Activated T-cell treated with anti-CD3 and anti-CD28 coated beads, Interleukin-2, amount 50 U/mL, for 4 hours (primary cell): ENCODE measurements at regions not wholly inside any gene's neighbourhood (a gene's known extent, or its start where the extent isn't known, plus 50 kb on each side); places are given as distances from the start of the nearest gene placed in this dataset.

Experiments
- ATAC-seq, 2 donors: fragments of 200-7000 bp; cut with Tn5 transposase; one replicate each; pipeline ENCODE4 v1.10.0; 2021
- DNase-seq: peaks from one replicate; pipeline ENCODE4 v3.0.0-alpha.2; 2020
- H3K27me3 Mint-ChIP-seq: one replicate; pipeline ENCODE4 v1.8.0; 2021; ENCODE audit warnings: low read depth, mixed read lengths
- H3K36me3 Mint-ChIP-seq: one replicate; pipeline ENCODE4 v1.8.0; 2022; ENCODE audit warnings: mixed read lengths; ENCODE audit not compliant: insufficient read depth
- H3K4me1 Mint-ChIP-seq: one replicate; pipeline ENCODE4 v1.8.0; 2021; ENCODE audit warnings: low read depth, mixed read lengths
- H3K4me3 Mint-ChIP-seq: one replicate; pipeline ENCODE4 v1.8.0; 2021; ENCODE audit warnings: mild to moderate bottlenecking, moderate library complexity, mixed read lengths
- H3K9me3 Mint-ChIP-seq: one replicate; pipeline ENCODE4 v1.8.0; 2021; ENCODE audit warnings: mixed read lengths

DNA sequence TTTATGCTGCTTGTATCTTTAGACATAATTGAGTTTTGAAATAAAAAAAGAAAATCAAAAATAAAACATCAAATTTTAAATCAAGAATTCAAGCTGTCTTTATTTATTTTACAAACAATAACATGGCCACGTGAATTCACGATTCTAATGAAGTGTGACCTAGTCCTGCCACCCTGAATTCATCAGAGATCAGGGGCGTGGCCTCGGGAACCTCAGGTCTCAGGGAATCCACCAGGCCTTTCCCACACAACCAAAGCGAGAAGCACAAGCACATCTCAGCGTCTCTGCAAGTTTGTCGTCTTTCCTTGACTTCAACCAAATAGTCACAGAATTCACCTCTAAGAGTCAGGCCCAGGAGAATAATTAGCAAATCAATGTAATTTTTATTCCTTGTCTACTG, 107.9 kb downstream of the DACT2 start:
- Mint-ChIP-seq H3K9me3 (no peaks in the 10 kb centered on the region), H3K4me3 (no peak overlapping the region), H3K36me3 (no peaks in the 10 kb centered on the region), H3K4me1 (no peaks in the 10 kb centered on the region), H3K27me3 (no peaks in the 10 kb centered on the region)
- ATAC-seq (no peak), DNase-seq (no peak)

DNA sequence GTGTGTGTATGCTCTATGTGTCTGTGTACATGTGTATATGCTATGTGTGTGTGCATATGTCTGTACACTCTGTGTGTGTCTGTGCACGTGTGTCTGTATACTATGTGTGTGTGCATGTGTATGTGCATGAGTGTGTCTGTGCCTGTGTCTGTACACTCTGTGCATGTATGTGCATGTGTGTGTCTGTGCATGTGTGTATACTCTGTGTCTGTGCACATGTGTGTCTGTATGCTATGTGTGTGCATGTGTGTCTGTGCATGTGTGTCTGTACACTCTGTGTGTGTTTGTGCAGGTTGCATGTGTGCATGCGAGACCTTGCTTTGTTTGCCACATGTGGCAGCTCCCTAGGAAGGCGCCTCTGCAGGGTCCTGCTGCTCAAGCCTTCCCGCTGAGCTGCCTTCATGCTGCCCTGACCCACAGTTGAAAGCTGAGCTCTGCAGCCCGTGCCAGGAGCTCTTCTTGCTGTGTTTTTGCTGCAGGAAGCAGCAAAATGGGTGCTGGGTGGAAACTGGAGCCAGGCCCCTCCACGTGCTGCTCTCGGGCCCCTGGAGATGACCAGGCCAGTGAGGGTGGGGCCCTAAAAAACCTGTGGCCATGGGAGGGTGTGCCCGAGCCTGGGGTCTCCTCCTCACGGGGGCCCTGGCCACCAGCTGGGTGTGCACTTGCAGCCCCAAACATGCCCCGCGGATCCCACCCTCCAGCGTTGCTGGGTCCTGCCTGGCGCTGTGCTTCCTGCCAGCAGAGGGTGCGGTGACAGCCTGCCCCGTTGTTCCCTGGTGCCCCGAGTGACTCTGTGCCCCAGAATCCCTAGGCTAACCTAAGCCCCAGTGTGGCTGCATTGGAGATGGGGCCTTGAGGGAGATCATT, 109.1 kb downstream of the DACT2 start:
- ATAC-seq = peak in 1 of 2 donors; percentile 31
- DNase-seq = no peak
- no peaks in the 10 kb centered on the region for H3K27me3 Mint-ChIP-seq
- no peaks in the 10 kb centered on the region for H3K36me3 Mint-ChIP-seq
- H3K4me1 Mint-ChIP-seq = no peaks in the 10 kb centered on the region
- H3K9me3 Mint-ChIP-seq = no peaks in the 10 kb centered on the region
- H3K4me3 Mint-ChIP-seq = no peak overlapping the region

DNA sequence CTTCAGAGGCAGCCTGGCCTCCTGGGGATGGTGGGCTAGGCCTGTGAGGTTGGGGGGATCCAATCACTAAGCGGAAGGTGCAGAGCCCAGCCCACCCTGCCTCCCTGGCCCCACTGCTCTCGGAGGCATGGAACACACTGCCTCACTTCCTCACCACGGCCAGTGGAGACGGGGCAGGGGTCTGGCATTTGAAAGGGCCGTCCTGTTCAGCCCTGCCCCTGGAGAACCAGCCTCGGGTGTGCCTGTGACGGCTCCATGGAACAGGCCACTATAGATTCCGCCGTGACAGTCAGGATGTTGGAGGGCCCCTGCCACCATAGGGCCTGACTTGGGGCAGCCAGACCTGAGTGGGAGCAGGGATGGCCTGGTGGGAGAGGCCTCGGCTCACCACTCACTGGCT, 110.2 kb downstream of the DACT2 start:
- DNase-seq = no peak
- no peak for ATAC-seq
- no peak overlapping the region for H3K4me3 Mint-ChIP-seq
- H3K4me1 Mint-ChIP-seq = no peaks in the 10 kb centered on the region
- H3K36me3 Mint-ChIP-seq = no peaks in the 10 kb centered on the region
- H3K27me3 Mint-ChIP-seq = no peaks in the 10 kb centered on the region
- H3K9me3 Mint-ChIP-seq = no peaks in the 10 kb centered on the region

DNA sequence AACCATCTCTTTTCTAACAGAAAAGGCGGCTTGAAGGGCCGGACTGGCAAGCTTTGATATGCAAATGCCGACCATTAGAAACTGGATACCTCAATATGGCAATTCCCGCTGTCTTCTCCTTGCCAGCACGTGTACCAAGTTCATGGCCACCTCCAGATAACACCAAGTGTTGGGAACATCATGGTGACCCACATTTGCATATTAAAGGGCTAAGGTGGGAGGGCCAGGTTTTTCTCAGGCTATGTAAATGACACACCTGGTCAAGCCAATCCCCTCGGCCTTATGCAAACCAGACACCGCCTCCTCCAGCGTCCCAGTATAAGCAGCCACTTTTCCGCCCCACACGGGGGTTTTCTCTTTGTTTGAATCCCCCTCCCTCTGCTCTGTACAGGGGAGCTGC, 110.7 kb downstream of the DACT2 start:
- DNase-seq = no peak
- Mint-ChIP-seq H3K9me3 (peaks cover 3% of the 10 kb centered on the region), H3K36me3 (no peaks in the 10 kb centered on the region), H3K4me3 (no peak overlapping the region), H3K27me3 (no peaks in the 10 kb centered on the region), H3K4me1 (no peaks in the 10 kb centered on the region)
- ATAC-seq = no peak

DNA sequence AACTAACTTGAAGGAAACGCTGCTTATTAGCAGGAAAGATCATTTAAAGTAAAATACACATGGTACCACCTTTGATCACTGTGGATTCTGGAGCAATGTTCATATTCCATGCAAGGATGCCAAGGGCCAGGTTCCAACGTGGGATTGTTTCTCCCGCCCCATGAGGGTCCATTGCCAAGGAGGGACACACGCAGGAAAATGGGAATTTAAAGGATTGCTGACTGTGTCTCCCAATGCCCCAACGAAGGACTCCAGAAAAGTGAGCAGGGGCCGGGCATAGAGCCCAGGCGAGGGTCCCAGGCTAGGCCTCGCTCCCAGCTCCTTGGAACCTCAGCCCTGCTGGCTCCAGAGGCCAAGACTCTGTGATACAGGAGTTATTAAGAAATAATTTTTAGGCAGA, 111.2 kb downstream of the DACT2 start:
- H3K27me3 Mint-ChIP-seq = no peaks in the 10 kb centered on the region
- H3K36me3 Mint-ChIP-seq = no peaks in the 10 kb centered on the region
- ATAC-seq = no peak
- DNase-seq = no peak
- H3K9me3 Mint-ChIP-seq = peaks cover 4% of the 10 kb centered on the region
- no peak overlapping the region for H3K4me3 Mint-ChIP-seq
- H3K4me1 Mint-ChIP-seq = no peaks in the 10 kb centered on the region

DNA sequence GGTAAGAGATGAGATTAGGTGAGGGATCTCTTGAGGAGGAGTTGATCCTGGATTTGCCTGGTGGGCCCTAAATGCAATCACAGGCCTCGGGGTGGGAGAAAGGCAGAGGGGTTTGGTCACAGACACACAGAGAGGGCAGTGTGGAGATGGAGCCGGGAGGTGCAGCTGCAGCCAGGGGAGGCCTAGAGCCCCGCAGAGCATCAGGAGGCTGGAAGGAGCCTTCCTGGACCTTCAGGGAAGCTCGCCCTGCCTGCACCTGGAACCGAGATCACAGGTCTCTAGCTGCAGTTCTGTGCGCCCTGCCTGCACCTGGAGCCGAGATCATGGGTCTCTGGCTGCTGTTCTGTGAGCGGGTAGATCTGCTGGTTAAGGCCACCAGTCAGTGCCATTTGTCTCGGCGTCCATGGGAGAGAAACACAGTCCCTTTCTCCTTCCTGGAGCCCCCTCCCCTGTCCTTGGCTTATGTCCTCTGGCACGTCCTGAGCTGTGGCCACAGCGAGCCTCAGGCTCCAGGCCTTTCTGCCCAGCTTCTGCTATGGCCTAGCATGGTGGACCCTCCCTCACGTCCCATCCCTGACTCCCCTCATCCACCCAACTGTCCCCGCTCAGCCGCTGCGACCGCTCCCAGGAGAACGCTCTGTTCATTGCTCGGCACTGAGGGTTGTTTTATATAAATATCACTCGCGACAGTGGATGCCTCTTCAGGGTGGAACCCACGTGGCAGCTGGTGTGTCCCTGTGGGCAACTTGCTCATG, 112.0 kb downstream of the DACT2 start:
- Mint-ChIP-seq H3K9me3 (peaks cover 4% of the 10 kb centered on the region), H3K27me3 (no peaks in the 10 kb centered on the region), H3K4me1 (no peaks in the 10 kb centered on the region), H3K36me3 (no peaks in the 10 kb centered on the region), H3K4me3 (no peak overlapping the region)
- ATAC-seq (peak in 1 of 2 donors; percentile 18), DNase-seq (no peak)

DNA sequence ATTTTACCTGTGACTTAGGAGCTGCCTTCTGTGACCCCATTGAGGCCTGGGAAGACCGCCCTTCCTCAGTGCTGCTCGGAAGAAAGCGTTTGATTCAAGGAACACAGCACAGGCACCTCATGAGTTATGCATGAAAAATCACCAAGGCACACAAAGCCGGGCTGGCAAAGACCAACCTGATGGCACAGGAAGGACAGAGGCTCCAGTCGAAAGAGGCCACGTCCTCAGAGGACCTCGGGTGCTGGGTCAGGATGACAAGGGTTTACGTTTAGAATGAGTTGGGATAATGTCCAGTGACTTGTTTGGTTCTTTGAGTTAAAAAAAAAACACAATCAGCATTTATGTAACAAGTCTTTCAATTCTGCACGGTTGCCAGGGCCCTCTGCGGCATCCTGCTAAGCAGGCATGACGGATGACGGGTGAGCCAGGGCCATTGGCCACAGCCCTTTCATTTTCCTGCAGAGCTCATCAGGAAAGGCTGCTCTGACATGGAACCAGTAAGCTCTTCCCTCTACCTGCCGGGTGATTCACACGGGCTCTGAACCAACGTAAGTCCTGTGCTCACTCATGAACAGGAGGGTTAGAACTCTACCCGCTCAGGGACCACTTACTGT, 112.8 kb downstream of the DACT2 start:
- no peak for ATAC-seq
- Mint-ChIP-seq H3K4me3 (no peak overlapping the region), H3K4me1 (no peaks in the 10 kb centered on the region), H3K9me3 (peaks cover 4% of the 10 kb centered on the region), H3K36me3 (no peaks in the 10 kb centered on the region), H3K27me3 (peaks cover 4% of the 10 kb centered on the region)
- DNase-seq = no peak

DNA sequence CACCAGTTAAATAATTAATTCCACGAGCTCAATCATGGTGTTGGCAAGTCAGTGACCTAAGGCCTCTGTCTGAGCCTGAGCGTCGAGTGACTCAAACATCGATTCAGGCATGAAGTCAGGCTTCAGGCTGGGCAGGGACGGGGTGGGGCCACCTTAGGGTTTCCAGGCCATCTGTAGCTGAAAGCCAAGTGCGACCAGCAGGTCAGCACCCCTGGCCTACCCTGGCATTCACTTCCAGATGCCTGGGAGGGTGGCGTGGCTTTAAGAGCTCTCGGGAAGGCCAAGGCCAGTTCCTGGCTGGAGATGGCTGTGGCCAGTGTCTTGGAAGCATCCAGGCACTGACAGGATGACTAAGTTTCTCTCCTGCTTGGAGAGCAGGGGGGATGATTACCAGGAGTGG, 113.4 kb downstream of the DACT2 start:
- H3K4me1 Mint-ChIP-seq = no peaks in the 10 kb centered on the region
- H3K4me3 Mint-ChIP-seq = no peak overlapping the region
- ATAC-seq (no peak), DNase-seq (no peak)
- peaks cover 4% of the 10 kb centered on the region for H3K9me3 Mint-ChIP-seq
- peaks cover 4% of the 10 kb centered on the region for H3K27me3 Mint-ChIP-seq
- no peaks in the 10 kb centered on the region for H3K36me3 Mint-ChIP-seq

DNA sequence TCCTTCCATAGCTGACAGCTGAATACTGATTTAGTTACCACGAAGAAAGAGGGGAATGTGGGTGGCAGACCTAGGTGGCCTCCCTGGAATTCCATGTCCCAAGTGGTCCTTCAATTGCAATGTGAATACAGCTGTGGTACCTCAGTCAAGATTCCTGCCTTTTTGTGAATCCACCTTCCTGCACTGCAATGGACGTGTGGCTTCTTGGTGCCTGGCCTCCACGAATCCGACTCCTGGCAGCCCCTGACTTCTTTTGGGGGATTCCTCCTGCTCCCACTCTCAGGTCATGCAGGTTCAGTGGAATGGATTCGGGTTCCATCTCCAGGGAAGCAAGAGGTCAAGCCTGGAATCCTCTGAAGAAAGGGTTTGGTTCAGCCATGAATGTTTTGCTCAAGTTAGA, 117.8 kb downstream of the DACT2 start:
- Mint-ChIP-seq H3K9me3 (peaks cover 4% of the 10 kb centered on the region), H3K4me3 (no peak overlapping the region), H3K36me3 (no peaks in the 10 kb centered on the region), H3K27me3 (peaks cover 10% of the 10 kb centered on the region), H3K4me1 (no peaks in the 10 kb centered on the region)
- DNase-seq = no peak
- no peak for ATAC-seq

DNA sequence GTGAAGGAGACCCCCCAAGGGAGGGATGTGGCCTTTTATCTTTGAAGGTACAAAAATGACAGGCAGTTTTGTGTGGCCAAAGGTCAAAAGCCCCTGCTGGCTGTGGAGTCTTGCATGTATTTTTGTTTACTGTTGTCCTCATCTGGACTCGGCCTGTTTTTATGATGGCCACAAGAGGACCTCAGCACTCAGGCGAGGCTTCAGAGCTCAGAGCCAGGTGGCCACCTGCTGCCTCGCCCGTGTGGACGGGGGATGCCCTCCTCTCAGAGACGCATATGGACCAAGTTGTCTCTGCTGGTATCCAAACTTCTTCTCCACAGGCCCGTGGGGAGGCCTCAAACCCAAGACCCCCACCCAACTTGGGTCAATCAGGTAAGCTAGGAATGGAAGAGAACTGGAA, 118.2 kb downstream of the DACT2 start:
- H3K9me3 Mint-ChIP-seq = peaks cover 4% of the 10 kb centered on the region
- no peak overlapping the region for H3K4me3 Mint-ChIP-seq
- no peaks in the 10 kb centered on the region for H3K36me3 Mint-ChIP-seq
- DNase-seq (no peak), ATAC-seq (no peak)
- H3K4me1 Mint-ChIP-seq = no peaks in the 10 kb centered on the region
- H3K27me3 Mint-ChIP-seq = peaks cover 10% of the 10 kb centered on the region

DNA sequence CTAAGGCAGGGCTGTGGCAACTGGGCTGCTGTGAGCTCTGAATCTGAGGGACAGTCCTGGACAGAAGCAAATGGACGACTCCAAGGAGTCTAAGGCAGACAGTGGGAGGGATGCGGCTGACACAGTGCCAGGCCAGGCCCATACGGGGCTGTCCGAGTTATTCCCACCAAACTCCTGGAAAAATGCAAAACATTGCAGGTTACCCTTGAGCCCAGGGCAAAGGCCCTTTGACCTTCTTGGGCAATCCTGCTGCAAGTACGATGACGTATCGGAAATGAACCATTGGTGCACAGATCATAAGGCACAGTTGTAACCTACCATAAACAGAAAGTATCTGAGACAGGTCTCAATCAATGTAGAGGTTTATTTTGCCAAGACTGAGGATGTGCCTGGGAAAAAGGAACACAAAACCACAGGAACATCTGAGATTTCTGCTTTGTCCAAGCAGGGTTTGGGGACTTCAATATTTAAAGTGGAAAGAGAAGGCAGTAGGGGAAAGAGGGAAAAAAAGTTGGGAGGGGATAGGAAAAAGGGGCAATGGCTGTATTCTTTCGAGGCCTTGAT, 118.9 kb downstream of the DACT2 start:
- ATAC-seq (no peak), DNase-seq (no peak)
- H3K4me3 Mint-ChIP-seq = no peak overlapping the region
- H3K4me1 Mint-ChIP-seq = no peaks in the 10 kb centered on the region
- H3K9me3 Mint-ChIP-seq = peaks cover 4% of the 10 kb centered on the region
- H3K27me3 Mint-ChIP-seq = peaks cover 10% of the 10 kb centered on the region
- H3K36me3 Mint-ChIP-seq = no peaks in the 10 kb centered on the region

DNA sequence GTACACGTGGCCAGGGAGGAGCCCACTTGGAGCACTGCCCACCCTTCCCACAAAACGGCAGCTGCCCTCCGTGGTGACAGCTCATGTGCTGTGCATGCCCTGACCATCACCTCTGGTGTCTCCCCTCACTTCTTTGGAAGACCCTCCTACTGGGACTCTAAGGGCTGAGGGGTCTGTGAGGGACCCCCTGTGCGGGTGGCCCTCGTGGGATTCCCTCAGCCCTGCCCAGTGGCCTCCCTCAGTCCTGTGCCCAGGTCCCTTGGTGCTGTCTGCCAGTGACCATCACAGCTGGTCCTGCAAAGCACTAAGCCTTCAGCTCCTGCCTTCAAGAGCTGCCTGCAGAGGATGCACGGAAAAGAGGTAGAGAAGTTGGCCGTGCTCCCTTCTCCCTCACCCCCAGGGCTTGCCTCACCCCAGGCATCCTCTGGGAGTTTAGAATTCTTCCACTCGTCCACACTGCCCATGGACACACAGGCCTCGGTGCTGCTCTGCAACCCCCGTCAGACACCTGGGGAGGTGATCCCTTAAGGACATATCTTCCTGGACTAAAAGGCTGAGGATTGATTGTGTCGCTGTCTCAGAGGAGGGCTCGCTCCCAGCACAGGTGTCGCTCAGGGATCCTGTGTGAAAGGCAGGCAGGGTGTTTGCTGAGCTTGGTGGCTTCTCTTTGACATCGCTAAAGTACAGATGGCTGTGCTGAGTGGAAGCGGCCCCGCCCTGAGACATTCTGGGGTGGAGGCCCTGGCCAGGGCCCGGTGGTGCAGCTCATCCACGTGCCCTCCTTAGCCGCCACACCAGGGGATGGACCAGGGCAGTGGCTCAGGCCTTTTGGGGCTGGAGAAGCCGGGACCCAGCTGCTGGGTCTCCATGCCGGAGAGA, 119.5 kb upstream of the FRMD1 start:
- peaks cover 13% of the 10 kb centered on the region for H3K27me3 Mint-ChIP-seq
- no peaks in the 10 kb centered on the region for H3K4me1 Mint-ChIP-seq
- H3K4me3 Mint-ChIP-seq = no peak overlapping the region
- no peak for ATAC-seq
- H3K9me3 Mint-ChIP-seq = no peaks in the 10 kb centered on the region
- no peak for DNase-seq
- no peaks in the 10 kb centered on the region for H3K36me3 Mint-ChIP-seq

DNA sequence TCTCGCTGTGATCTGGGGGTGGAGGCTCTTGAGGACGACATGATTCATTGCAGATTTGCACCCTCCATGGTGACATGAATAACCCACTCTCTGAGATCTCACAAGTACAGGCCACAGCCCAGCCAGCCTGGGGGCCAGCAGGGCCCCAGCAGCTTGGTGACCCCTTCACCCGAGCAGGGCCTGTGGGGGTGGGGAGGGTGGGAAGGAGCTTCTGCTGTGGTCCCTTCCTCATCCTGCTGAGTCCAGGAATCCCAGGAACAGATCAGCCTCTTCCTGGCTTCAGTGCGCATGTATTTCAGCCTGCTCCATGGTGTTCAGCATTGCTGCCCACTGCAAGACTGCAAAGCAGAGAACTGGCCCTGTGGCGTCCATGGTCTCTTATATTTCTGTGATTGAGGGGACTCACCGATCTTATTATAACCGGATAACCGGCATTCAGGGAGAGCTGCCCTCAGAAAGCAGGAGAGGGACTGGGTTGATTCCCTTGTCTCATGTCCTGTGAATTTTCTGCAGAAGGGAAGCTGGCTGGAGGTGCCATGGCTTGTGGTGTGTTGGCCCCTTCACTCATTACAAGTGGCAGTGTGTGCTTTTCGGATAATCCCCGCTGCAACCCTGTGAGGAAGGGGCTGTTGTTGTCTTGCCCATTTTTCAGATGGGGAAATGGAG, 118.8 kb upstream of the FRMD1 start:
- Mint-ChIP-seq H3K9me3 (no peaks in the 10 kb centered on the region), H3K4me3 (no peak overlapping the region), H3K27me3 (peaks cover 13% of the 10 kb centered on the region), H3K36me3 (no peaks in the 10 kb centered on the region), H3K4me1 (no peaks in the 10 kb centered on the region)
- ATAC-seq (no peak), DNase-seq (no peak)
